Stimulated activated effector memory CD8-positive, alpha-beta T cell treated with anti-CD3 and anti-CD28 coated beads, Interleukin-12 subunit alpha, Interleukin-12 subunit beta, amount 100 ng/mL, for 72 hours (primary cell): ENCODE measurements at regions not wholly inside any gene's neighbourhood (a gene's known extent, or its start where the extent isn't known, plus 50 kb on each side); places are given as distances from the start of the nearest gene placed in this dataset.
"Not testable (repeated sequence)": the region's sequence is repeated elsewhere in the genome, so short reads cannot be mapped to it uniquely, and the experiment has no call there.

Experiments used
- ATAC-seq: fragments of 150-1000 bp; cut with Tn5 transposase; 2 replicates; pipeline ENCODE4 v1.10.0; 2021
- DNase-seq, 2 donors: peaks; one replicate each; pipeline ENCODE4 v3.0.0; 2021 to 2022; ENCODE audit warnings: low spot score in 2 of 2
- H3K27ac Mint-ChIP-seq: one replicate; pipeline ENCODE4 v1.8.0; 2022; ENCODE audit warnings: mild to moderate bottlenecking, mixed read lengths
- H3K36me3 Mint-ChIP-seq: one replicate; pipeline ENCODE4 v1.8.0; 2022; ENCODE audit warnings: mild to moderate bottlenecking, mixed read lengths
- H3K4me1 Mint-ChIP-seq: one replicate; pipeline ENCODE4 v1.8.0; 2022; ENCODE audit warnings: mixed read lengths
- H3K4me3 Mint-ChIP-seq: one replicate; pipeline ENCODE4 v1.8.0; 2022; ENCODE audit warnings: mild to moderate bottlenecking, mixed read lengths
- H3K9me3 Mint-ChIP-seq: one replicate; pipeline ENCODE4 v1.8.0; 2022; ENCODE audit warnings: mixed read lengths

DNA sequence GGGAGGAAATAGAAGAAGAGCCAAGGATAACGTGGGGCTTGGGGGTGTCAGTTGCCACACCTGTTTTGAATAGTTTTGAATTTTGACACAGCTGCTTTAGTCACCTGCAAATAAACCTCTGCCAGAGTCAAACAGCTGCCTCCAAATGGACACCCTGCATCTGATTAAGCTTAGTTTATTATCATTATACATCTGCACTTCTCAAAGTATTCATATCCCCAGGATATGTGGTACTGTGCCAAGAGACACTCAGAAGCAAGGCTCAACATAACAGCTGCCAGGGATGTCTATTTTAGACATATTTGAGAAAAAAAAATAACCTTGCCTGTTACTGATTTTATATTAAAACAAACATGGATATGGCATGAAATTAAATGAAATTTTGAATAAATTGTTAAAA lies 122.5 kb upstream of the WDR75 start:
- Mint-ChIP-seq H3K27ac (no peak overlapping the region), H3K4me1 (no peaks in the 10 kb centered on the region), H3K9me3 (peaks cover 2% of the 10 kb centered on the region), H3K4me3 (no peak overlapping the region), H3K36me3 (no peaks in the 10 kb centered on the region)
- DNase-seq (no peak), ATAC-seq (no peak)

- DNase-seq, H3K36me3 Mint-ChIP-seq, H3K9me3 Mint-ChIP-seq, H3K27ac Mint-ChIP-seq, ATAC-seq, H3K4me1 Mint-ChIP-seq, H3K4me3 Mint-ChIP-seq: not testable (repeated sequence)
Observed at GRCh38 chr2:189319424-189319823, 121.8 kb upstream of the WDR75 start.

DNA sequence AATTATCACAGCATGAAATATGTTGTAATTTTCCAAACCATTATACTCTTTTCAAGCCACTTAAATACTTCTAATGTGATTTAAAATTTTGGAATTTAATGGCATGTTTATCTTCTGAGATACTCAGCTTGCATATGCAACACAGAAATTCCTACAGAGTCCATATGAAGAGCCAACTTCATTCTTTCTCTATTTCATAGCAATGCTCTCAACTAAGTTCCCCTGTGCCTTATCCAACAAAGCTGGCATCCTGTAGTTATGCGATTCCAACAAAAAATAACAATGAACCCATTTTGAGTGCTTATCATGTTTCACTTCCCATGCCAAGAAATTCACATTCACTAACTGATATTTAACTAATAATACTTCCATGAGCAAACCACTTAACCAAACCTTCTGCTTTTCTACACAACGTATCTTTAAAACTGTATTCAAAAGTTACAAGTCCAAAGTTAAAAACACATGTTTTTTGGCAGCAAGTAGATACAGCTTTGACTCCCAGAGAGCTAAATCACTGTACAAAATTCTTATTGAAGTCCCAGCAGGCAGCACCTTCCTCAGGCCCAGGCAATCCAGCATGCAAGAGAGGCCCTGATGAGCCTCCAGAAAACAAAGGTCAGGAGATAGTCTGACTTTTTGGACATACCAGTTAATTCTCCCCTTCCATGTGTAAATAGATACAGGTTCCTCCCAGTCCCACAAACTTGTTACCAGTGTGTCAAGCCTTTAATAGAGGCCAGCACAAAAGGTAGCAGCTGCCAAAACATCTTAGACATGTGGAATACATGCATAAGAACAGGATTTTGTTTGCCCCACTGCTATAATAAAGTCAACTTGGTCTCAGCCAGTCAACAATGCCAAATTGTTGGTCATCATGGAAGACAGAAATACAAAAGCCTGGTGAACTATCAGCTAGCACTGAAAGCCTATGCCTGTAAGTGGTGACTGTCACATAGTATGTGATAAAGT lies 113.1 kb upstream of the WDR75 start:
- ATAC-seq, result no peak
- H3K9me3 Mint-ChIP-seq, result no peaks in the 10 kb centered on the region
- no peak for DNase-seq
- H3K27ac Mint-ChIP-seq, result no peak overlapping the region
- H3K36me3 Mint-ChIP-seq, result no peaks in the 10 kb centered on the region
- no peak overlapping the region for H3K4me3 Mint-ChIP-seq
- no peaks in the 10 kb centered on the region for H3K4me1 Mint-ChIP-seq

DNA sequence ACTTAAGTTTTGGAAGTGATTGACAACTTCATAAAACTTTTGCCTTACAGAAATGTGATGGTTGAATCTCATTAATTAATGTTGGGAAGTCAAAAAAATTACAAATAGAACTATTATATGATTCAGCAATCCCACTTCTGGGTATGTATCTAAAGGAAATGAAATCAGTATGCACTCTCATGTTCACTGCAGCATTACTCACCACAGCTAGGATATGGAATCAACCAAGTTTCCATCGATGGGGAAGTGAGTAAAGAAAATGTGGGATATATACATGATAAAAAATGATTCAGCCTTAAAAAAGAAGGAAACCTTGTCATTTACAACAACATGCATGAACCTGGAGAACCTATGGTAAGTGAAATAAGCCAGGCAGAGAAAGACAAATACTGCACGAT lies 112.4 kb upstream of the WDR75 start:
- no peak for DNase-seq
- no peaks in the 10 kb centered on the region for H3K9me3 Mint-ChIP-seq
- no peak overlapping the region for H3K4me3 Mint-ChIP-seq
- ATAC-seq, result no peak
- H3K4me1 Mint-ChIP-seq, result no peaks in the 10 kb centered on the region
- no peak overlapping the region for H3K27ac Mint-ChIP-seq
- H3K36me3 Mint-ChIP-seq, result no peaks in the 10 kb centered on the region

GRCh38 chr2:189336276-189336975 lies 104.8 kb upstream of the WDR75 start:
- Mint-ChIP-seq H3K4me1 (no peaks in the 10 kb centered on the region), H3K4me3 (no peak overlapping the region), H3K36me3 (no peaks in the 10 kb centered on the region), H3K27ac (no peak overlapping the region), H3K9me3 (peaks cover 8% of the 10 kb centered on the region)
- ATAC-seq (no peak), DNase-seq (no peak)

- H3K4me3 Mint-ChIP-seq, result no peak overlapping the region
- no peaks in the 10 kb centered on the region for H3K36me3 Mint-ChIP-seq
- peaks cover 8% of the 10 kb centered on the region for H3K9me3 Mint-ChIP-seq
- DNase-seq (no peak), ATAC-seq (no peak)
- H3K27ac Mint-ChIP-seq, result no peak overlapping the region
- no peaks in the 10 kb centered on the region for H3K4me1 Mint-ChIP-seq
Observed at GRCh38 chr2:189337656-189338055, 103.6 kb upstream of the WDR75 start.

- Mint-ChIP-seq H3K36me3 (no peaks in the 10 kb centered on the region), H3K4me3 (no peak overlapping the region), H3K9me3 (peaks cover 8% of the 10 kb centered on the region), H3K4me1 (no peaks in the 10 kb centered on the region), H3K27ac (no peak overlapping the region)
- ATAC-seq (no peak), DNase-seq (no peak)
Observed at GRCh38 chr2:189338115-189338514, 103.2 kb upstream of the WDR75 start.

DNA sequence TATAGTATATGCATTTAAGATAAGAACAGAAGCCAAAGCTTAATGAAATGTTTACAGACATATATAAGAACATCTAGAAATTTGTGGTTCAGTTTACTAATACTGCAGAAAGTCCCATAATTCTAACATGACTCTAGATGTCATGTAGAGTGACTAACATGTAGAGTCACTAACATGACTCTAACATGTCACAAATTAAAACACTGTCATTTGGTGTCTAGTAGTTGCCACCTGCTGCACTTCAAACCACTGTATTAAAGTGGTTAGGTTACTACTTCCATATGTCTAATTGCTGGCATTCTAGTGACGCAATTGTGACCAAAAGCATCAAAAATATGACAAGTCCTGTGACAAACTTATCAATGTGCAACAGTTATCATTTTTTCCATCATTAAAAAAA lies 100.2 kb upstream of the WDR75 start:
- no peaks in the 10 kb centered on the region for H3K36me3 Mint-ChIP-seq

DNA sequence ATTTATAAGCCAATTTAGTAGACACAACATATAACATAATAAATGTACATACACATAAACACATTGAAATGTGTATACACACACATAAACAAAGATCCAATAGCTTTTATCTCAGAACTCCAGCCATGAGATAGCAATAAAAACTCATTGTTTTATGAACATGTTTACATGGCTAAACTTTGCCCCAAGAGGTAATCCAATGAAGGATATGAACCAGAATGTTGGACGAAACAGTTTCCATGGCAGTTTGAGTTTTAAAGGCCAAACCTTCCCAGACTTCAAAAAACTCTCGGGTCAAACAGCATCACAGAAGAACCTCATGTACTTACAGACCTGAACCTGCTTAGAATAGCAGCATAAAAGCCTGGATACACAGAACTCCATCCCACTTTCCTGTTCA lies 97.2 kb upstream of the WDR75 start:
- ATAC-seq, result no peak
- Mint-ChIP-seq H3K4me1 (peaks cover 8% of the 10 kb centered on the region), H3K4me3 (no peak overlapping the region), H3K27ac (no peak overlapping the region), H3K36me3 (no peaks in the 10 kb centered on the region), H3K9me3 (peaks cover 3% of the 10 kb centered on the region)
- DNase-seq, result no peak

More for the DNA sequence above, 100.2 kb upstream of the WDR75 start:
- H3K9me3 Mint-ChIP-seq, result peaks cover 5% of the 10 kb centered on the region
- DNase-seq (no peak), ATAC-seq (peak; percentile 50)
- H3K27ac Mint-ChIP-seq, result no peak overlapping the region
- H3K4me1 Mint-ChIP-seq, result no peaks in the 10 kb centered on the region
- no peak overlapping the region for H3K4me3 Mint-ChIP-seq

DNA sequence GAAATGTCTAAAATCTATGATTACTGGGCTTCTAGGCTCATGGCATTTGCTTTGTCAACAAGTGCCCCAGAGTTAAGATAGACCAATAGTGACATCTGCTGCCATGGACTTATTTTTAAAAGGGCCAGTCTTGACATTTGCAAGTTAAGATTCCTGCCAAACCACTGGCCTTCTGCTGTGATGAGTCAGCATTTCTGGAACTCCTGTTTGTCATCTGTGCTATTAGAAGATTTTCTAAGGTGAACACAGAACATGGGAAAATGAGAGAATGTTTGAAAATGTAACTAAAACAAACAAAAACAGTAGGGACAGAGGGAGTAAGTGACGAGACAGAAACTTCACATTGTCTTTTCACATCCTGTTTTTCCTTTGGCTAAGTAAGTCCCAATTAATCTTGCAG lies 93.7 kb upstream of the WDR75 start:
- no peak for DNase-seq
- Mint-ChIP-seq H3K9me3 (no peaks in the 10 kb centered on the region), H3K4me3 (no peak overlapping the region), H3K36me3 (no peaks in the 10 kb centered on the region), H3K27ac (no peak overlapping the region), H3K4me1 (peaks cover 8% of the 10 kb centered on the region)
- ATAC-seq, result no peak

- H3K36me3 Mint-ChIP-seq, result no peaks in the 10 kb centered on the region
- H3K4me3 Mint-ChIP-seq, result no peak overlapping the region
- no peaks in the 10 kb centered on the region for H3K9me3 Mint-ChIP-seq
- ATAC-seq, result no peak
- no peak for DNase-seq
- peaks cover 8% of the 10 kb centered on the region for H3K4me1 Mint-ChIP-seq
- no peak overlapping the region for H3K27ac Mint-ChIP-seq
Observed at GRCh38 chr2:189348369-189348768, 92.9 kb upstream of the WDR75 start.

- Mint-ChIP-seq H3K4me1 (peaks cover 8% of the 10 kb centered on the region), H3K9me3 (no peaks in the 10 kb centered on the region), H3K27ac (no peak overlapping the region), H3K4me3 (no peak overlapping the region), H3K36me3 (no peaks in the 10 kb centered on the region)
- no peak for DNase-seq
- ATAC-seq, result no peak
Observed at GRCh38 chr2:189350540-189351209, 90.6 kb upstream of the WDR75 start.

- not testable (repeated sequence) for ATAC-seq
Observed at GRCh38 chr2:189351933-189352332, 89.3 kb upstream of the WDR75 start.

GRCh38 chr2:189357375-189357774 lies 83.9 kb upstream of the WDR75 start:
- H3K9me3 Mint-ChIP-seq, ATAC-seq, H3K36me3 Mint-ChIP-seq, DNase-seq, H3K4me3 Mint-ChIP-seq, H3K4me1 Mint-ChIP-seq, H3K27ac Mint-ChIP-seq: not testable (repeated sequence)

More at GRCh38 chr2:189351933-189352332, 89.3 kb upstream of the WDR75 start:
- not testable (repeated sequence) for DNase-seq, H3K4me1 Mint-ChIP-seq, H3K27ac Mint-ChIP-seq, H3K9me3 Mint-ChIP-seq, H3K4me3 Mint-ChIP-seq, H3K36me3 Mint-ChIP-seq

DNA sequence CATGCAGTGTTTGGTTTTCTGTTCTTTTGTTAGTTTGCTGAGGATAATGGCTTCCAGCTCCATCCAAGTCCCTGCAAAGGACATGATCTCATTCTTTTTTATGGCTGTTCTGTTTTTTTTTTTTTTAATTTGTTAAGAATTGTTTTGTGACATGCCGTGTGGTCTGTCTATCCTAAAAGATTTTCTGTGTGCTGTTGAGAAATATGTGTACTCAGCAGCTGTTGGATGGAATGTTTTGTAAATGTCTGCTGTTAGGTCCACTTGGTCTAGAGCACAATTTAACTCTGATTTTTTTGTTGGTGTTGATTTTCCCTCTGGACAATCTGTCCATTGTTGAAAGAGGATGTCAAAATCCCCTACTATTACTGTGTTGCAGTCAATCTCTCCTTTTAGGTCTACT lies 80.4 kb upstream of the WDR75 start:
- ATAC-seq (no peak), DNase-seq (no peak)
- Mint-ChIP-seq H3K4me1 (no peaks in the 10 kb centered on the region), H3K27ac (no peak overlapping the region), H3K36me3 (no peaks in the 10 kb centered on the region), H3K4me3 (no peak overlapping the region), H3K9me3 (no peaks in the 10 kb centered on the region)
